ENCODE measurements at regions not wholly inside any gene's neighbourhood (a gene's known extent, or its start where the extent isn't known, plus 50 kb on each side); places are given as distances from the start of the nearest gene placed in this dataset.

GRCh38 chr6:103672169-103672568 lies 1187.5 kb downstream of the HACE1 start:
- no peak for TF ChIP-seq POLR2AphosphoS5 (IDR thresholded peaks at IDR 0.05; ENCODE audit: insufficient read depth, low read depth, low read length)
- TF ChIP-seq, protein P1, sequence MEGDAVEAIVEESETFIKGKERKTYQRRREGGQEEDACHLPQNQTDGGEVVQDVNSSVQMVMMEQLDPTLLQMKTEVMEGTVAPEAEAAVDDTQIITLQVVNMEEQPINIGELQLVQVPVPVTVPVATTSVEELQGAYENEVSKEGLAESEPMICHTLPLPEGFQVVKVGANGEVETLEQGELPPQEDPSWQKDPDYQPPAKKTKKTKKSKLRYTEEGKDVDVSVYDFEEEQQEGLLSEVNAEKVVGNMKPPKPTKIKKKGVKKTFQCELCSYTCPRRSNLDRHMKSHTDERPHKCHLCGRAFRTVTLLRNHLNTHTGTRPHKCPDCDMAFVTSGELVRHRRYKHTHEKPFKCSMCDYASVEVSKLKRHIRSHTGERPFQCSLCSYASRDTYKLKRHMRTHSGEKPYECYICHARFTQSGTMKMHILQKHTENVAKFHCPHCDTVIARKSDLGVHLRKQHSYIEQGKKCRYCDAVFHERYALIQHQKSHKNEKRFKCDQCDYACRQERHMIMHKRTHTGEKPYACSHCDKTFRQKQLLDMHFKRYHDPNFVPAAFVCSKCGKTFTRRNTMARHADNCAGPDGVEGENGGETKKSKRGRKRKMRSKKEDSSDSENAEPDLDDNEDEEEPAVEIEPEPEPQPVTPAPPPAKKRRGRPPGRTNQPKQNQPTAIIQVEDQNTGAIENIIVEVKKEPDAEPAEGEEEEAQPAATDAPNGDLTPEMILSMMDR (IDR thresholded peaks at IDR 0.05; ENCODE audit: extremely low read depth in 1 of 2, insufficient read depth in 1 of 2, low read depth in 1 of 2, low read length in 2 of 2), result no peak
- TF ChIP-seq POLR2A (IDR thresholded peaks at IDR 0.05; ENCODE audit: low read depth, low read length), result no peak
- no peak for TF ChIP-seq MAX (IDR thresholded peaks at IDR 0.05; ENCODE audit: insufficient read depth, insufficient read length)
- no peak for TF ChIP-seq EZH2 (IDR thresholded peaks at IDR 0.05; ENCODE audit: borderline replicate concordance, low read depth, low read length, severe bottlenecking)
- no peak for TF ChIP-seq JUN (IDR thresholded peaks at IDR 0.05; ENCODE audit: borderline replicate concordance, insufficient read depth, insufficient read length, low read depth)
- TF ChIP-seq MYC (IDR thresholded peaks at IDR 0.05; ENCODE audit: low read depth, low read length), result no peak

Data from endothelial cell of umbilical vein (primary cell).